ENCODE measurements at regions not wholly inside any gene's neighbourhood (a gene's known extent, or its start where the extent isn't known, plus 50 kb on each side); places are given as distances from the start of the nearest gene placed in this dataset.

GRCh38 chr2:22276696-22277095 is 1108.3 kb upstream of the KLHL29 start:
- no peak overlapping the region for H3K4me2 ChIP-seq (ENCODE audit: extremely low read depth, insufficient read depth, low read length)
- TF ChIP-seq, protein P1, sequence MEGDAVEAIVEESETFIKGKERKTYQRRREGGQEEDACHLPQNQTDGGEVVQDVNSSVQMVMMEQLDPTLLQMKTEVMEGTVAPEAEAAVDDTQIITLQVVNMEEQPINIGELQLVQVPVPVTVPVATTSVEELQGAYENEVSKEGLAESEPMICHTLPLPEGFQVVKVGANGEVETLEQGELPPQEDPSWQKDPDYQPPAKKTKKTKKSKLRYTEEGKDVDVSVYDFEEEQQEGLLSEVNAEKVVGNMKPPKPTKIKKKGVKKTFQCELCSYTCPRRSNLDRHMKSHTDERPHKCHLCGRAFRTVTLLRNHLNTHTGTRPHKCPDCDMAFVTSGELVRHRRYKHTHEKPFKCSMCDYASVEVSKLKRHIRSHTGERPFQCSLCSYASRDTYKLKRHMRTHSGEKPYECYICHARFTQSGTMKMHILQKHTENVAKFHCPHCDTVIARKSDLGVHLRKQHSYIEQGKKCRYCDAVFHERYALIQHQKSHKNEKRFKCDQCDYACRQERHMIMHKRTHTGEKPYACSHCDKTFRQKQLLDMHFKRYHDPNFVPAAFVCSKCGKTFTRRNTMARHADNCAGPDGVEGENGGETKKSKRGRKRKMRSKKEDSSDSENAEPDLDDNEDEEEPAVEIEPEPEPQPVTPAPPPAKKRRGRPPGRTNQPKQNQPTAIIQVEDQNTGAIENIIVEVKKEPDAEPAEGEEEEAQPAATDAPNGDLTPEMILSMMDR (conservative IDR thresholded peaks at IDR 0.05 in 1 of 2, IDR thresholded peaks at IDR 0.05 in 1 of 2; ENCODE audit: low read depth in 1 of 2, low read length in 2 of 2), result no peak
- no peak for TF ChIP-seq EZH2 (IDR thresholded peaks at IDR 0.05; ENCODE audit: low read length, missing control alignments)
- no peak overlapping the region for H3K27ac ChIP-seq (ENCODE audit: insufficient read depth, low read length)
- no peak for DNase-seq (ENCODE audit: low read depth in 2 of 2)
- H3K4me1 ChIP-seq (ENCODE audit: control insufficient read depth, extremely low read depth, insufficient read depth, low read length), result peaks cover 2% of the 10 kb centered on the region
- H2AFZ ChIP-seq (ENCODE audit: low read length), result no peak overlapping the region
- no peaks in the 10 kb centered on the region for H4K20me1 ChIP-seq (ENCODE audit: control insufficient read depth, extremely low read depth, insufficient read depth, low read length)
- H3K36me3 ChIP-seq (ENCODE audit: control insufficient read depth, insufficient read depth, low read length), result no peaks in the 10 kb centered on the region
- H3K79me2 ChIP-seq (ENCODE audit: control insufficient read depth, insufficient read depth, low read length), result no peaks in the 10 kb centered on the region
- H3K9me3 ChIP-seq (ENCODE audit: control insufficient read depth, insufficient read depth, low read depth, low read length), result no peaks in the 10 kb centered on the region
- no peak overlapping the region for H3K9ac ChIP-seq (ENCODE audit: insufficient read depth, low read length)
- H3K4me3 ChIP-seq (replicated peaks in 1 of 4; ENCODE audit: control extremely low read depth in 1 of 4, insufficient read depth in 1 of 4, low read depth in 3 of 4, low read length in 4 of 4), result no peak overlapping the region
- no peaks in the 10 kb centered on the region for H3K27me3 ChIP-seq (ENCODE audit: control insufficient read depth, insufficient read depth, low read length)

DNA sequence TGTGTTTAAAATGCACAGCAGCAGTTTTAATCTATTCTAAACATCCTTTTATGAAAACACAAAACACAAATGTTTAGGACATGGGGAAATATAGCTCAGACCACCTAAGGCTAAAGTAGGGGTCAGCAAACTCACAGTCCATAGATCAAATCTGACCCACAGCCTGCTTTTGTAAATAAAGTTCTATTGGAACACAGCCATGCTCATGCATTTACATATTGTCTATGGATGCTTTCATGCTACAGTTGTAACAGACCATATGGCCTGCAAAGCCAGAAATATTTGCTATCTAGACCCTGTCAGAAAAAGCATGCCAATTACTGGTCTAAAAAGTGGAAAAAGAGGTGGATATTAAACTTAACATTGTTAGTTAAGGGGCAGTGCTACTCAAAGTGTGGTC is 1105.4 kb upstream of the KLHL29 start:
- TF ChIP-seq, protein P1 (conservative IDR thresholded peaks at IDR 0.05 in 1 of 2, IDR thresholded peaks at IDR 0.05 in 1 of 2; ENCODE audit: low read depth in 1 of 2, low read length in 2 of 2), result no peak
- no peak for TF ChIP-seq EZH2 (IDR thresholded peaks at IDR 0.05; ENCODE audit: low read length, missing control alignments)
- Histone ChIP-seq H3K9me3 (ENCODE audit: control insufficient read depth, insufficient read depth, low read depth, low read length) (no peaks in the 10 kb centered on the region), H3K27me3 (ENCODE audit: control insufficient read depth, insufficient read depth, low read length) (no peaks in the 10 kb centered on the region), H3K9ac (ENCODE audit: insufficient read depth, low read length) (no peak overlapping the region), H3K79me2 (ENCODE audit: control insufficient read depth, insufficient read depth, low read length) (no peaks in the 10 kb centered on the region), H2AFZ (ENCODE audit: low read length) (no peak overlapping the region), H3K27ac (ENCODE audit: insufficient read depth, low read length) (no peak overlapping the region), H3K4me3 (replicated peaks in 1 of 4; ENCODE audit: control extremely low read depth in 1 of 4, insufficient read depth in 1 of 4, low read depth in 3 of 4, low read length in 4 of 4) (no peak overlapping the region), H3K36me3 (ENCODE audit: control insufficient read depth, insufficient read depth, low read length) (no peaks in the 10 kb centered on the region), H4K20me1 (ENCODE audit: control insufficient read depth, extremely low read depth, insufficient read depth, low read length) (no peaks in the 10 kb centered on the region), H3K4me1 (ENCODE audit: control insufficient read depth, extremely low read depth, insufficient read depth, low read length) (peaks cover 2% of the 10 kb centered on the region), H3K4me2 (ENCODE audit: extremely low read depth, insufficient read depth, low read length) (no peak overlapping the region)
- DNase-seq (ENCODE audit: low read depth in 2 of 2), result peak in 1 of 2 donors; percentile 22

DNA sequence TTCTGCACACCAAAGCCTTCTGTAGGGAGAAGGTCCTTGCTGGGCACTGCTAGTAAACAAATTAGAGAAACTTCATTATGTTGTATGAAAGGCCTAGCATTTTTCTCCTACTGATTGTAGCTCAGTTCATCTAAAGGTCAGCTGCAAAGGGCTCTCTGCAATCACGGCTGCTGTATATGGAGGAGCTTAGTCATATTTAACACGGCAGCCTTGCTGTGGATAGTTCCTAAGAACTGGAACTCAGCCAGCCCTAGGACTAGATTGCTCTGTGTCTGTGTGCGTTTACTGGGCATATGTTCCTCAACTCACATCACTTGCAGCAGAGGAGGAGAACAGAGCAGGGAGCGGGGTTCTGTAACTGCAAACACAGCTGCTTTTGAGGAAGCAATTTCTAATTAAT is 1103.9 kb upstream of the KLHL29 start:
- no peak for TF ChIP-seq EZH2 (IDR thresholded peaks at IDR 0.05; ENCODE audit: low read length, missing control alignments)
- TF ChIP-seq, protein P1 (conservative IDR thresholded peaks at IDR 0.05 in 1 of 2, IDR thresholded peaks at IDR 0.05 in 1 of 2; ENCODE audit: low read depth in 1 of 2, low read length in 2 of 2), result no peak
- Histone ChIP-seq H3K4me1 (ENCODE audit: control insufficient read depth, extremely low read depth, insufficient read depth, low read length) (peaks cover 2% of the 10 kb centered on the region), H3K79me2 (ENCODE audit: control insufficient read depth, insufficient read depth, low read length) (no peaks in the 10 kb centered on the region), H3K9ac (ENCODE audit: insufficient read depth, low read length) (no peak overlapping the region), H2AFZ (ENCODE audit: low read length) (no peak overlapping the region), H3K36me3 (ENCODE audit: control insufficient read depth, insufficient read depth, low read length) (no peaks in the 10 kb centered on the region), H4K20me1 (ENCODE audit: control insufficient read depth, extremely low read depth, insufficient read depth, low read length) (no peaks in the 10 kb centered on the region), H3K4me2 (ENCODE audit: extremely low read depth, insufficient read depth, low read length) (no peak overlapping the region), H3K27me3 (ENCODE audit: control insufficient read depth, insufficient read depth, low read length) (no peaks in the 10 kb centered on the region), H3K4me3 (replicated peaks in 1 of 4; ENCODE audit: control extremely low read depth in 1 of 4, insufficient read depth in 1 of 4, low read depth in 3 of 4, low read length in 4 of 4) (no peak overlapping the region), H3K9me3 (ENCODE audit: control insufficient read depth, insufficient read depth, low read depth, low read length) (no peaks in the 10 kb centered on the region), H3K27ac (ENCODE audit: insufficient read depth, low read length) (no peak overlapping the region)
- DNase-seq (ENCODE audit: low read depth in 2 of 2), result peak; percentile 39 to 94
